ENCODE measurements at regions not wholly inside any gene's neighbourhood (a gene's known extent, or its start where the extent isn't known, plus 50 kb on each side); places are given as distances from the start of the nearest gene placed in this dataset.

DNA sequence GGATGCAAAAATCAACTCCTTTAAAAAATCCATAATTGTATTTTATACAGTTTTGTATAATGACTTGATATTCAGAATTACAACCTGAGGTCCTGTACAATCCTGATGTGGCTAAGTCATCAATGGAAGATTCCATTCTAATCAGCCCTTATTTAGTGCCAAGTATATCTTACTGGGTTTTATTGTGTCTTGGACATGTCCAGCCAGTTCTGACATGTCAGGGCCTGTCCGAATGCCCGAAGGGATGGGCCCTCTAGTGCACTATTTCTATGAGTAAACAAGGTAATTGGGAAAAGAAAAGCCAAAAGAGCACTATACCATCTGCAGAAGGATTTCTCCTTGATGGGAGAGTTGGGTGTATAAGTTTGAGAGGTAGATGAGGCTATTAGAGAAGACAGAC, 412.9 kb downstream of the METTL15 start:
- H3K4me3 ChIP-seq (replicated peaks; ENCODE audit: low read depth, low read length), result no peak overlapping the region
- TF ChIP-seq, protein P1, sequence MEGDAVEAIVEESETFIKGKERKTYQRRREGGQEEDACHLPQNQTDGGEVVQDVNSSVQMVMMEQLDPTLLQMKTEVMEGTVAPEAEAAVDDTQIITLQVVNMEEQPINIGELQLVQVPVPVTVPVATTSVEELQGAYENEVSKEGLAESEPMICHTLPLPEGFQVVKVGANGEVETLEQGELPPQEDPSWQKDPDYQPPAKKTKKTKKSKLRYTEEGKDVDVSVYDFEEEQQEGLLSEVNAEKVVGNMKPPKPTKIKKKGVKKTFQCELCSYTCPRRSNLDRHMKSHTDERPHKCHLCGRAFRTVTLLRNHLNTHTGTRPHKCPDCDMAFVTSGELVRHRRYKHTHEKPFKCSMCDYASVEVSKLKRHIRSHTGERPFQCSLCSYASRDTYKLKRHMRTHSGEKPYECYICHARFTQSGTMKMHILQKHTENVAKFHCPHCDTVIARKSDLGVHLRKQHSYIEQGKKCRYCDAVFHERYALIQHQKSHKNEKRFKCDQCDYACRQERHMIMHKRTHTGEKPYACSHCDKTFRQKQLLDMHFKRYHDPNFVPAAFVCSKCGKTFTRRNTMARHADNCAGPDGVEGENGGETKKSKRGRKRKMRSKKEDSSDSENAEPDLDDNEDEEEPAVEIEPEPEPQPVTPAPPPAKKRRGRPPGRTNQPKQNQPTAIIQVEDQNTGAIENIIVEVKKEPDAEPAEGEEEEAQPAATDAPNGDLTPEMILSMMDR (IDR thresholded peaks at IDR 0.05; ENCODE audit: low read depth, low read length, missing control alignments), result no peak
- no peak for DNase-seq (ENCODE audit: extremely low read depth, low read depth)

DNA sequence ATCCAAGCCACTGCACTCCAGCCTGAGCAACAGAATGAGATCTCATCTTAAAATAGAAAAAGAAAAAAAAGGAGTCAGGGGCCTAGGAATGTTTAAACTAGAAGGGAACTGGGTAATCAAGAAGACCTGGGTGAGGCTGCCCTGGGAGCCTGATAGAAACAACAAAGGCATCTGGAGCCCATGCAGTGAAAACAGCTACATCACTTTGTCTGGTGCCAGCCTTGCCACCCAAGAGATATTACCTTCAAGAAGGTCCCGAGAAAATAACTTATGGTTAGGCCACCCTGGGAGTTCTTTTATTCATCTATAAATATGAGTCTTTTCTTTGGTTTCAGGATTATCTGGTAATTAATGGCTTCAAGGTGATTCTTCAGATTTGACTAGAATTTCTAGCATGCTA, 412.1 kb downstream of the METTL15 start:
- H3K4me3 ChIP-seq (replicated peaks; ENCODE audit: low read depth, low read length), result no peak overlapping the region
- TF ChIP-seq, protein P1 (IDR thresholded peaks at IDR 0.05; ENCODE audit: low read depth, low read length, missing control alignments), result no peak
- no peak for DNase-seq (ENCODE audit: extremely low read depth, low read depth)

GRCh38 chr11:28518825-28519224, 410.6 kb downstream of the METTL15 start:
- no peak for DNase-seq (ENCODE audit: extremely low read depth, low read depth)
- TF ChIP-seq, protein P1 (IDR thresholded peaks at IDR 0.05; ENCODE audit: low read depth, low read length, missing control alignments), result no peak

GRCh38 chr11:28517621-28518020, 409.4 kb downstream of the METTL15 start:
- no peak for DNase-seq (ENCODE audit: extremely low read depth, low read depth)
- H3K4me3 ChIP-seq (replicated peaks; ENCODE audit: low read depth, low read length), result no peak overlapping the region
- TF ChIP-seq, protein P1 (IDR thresholded peaks at IDR 0.05; ENCODE audit: low read depth, low read length, missing control alignments), result no peak

More at GRCh38 chr11:28518825-28519224, 410.6 kb downstream of the METTL15 start:
- no peak overlapping the region for H3K4me3 ChIP-seq (replicated peaks; ENCODE audit: low read depth, low read length)

DNA sequence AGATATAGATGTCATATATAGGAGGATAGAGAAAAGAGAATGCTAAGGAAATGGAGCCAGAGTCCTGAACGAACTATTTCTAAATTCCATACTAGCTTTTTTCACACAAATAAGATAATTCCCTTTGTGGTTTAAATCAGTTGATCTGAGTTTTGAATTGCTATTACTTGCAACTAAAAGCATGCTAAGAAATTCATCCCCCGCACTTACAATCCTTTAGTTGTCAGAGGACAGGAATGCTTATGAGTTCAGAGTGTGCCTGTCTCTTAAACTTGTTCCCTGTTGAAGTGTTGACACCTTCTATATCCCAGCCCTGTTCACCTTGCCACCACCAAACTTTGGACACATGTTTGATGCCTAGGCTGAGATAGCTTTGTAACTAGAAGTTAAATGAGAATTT, 406.2 kb downstream of the METTL15 start:
- TF ChIP-seq, protein P1 (IDR thresholded peaks at IDR 0.05; ENCODE audit: low read depth, low read length, missing control alignments), result no peak
- no peak overlapping the region for H3K4me3 ChIP-seq (replicated peaks; ENCODE audit: low read depth, low read length)
- no peak for DNase-seq (ENCODE audit: extremely low read depth, low read depth)

DNA sequence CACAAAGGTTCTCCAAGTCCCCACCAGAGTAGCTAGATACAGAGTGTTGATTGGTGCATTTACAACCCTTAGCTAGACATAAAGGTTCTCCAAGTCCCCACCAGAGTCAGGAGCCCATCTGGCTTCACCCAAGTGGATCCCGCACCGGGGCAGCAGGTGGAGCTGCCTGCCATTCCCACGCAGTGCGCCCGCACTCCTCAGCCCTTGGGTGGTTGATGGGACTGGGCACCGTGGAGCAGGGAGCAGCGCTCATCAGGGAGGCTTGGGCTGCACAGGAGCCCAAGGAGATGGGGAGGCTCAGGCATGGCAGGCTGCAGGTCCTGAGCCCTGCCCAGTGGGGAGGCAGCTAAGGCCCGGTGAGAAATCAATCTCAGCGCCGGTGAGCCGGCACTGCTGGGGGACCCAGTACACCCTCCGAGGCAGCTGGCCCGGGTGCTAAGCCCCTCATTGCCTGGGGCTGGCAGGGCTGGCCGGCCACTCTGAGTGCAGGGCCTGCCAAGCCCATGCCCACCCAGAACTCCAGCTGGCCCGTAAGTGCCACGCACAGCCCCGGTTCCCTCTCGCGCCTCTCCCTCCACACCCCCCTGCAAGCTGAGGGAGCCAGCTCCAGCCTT, 404.1 kb downstream of the METTL15 start:
- DNase-seq (ENCODE audit: extremely low read depth, low read depth), result no peak
- no peak overlapping the region for H3K4me3 ChIP-seq (replicated peaks; ENCODE audit: low read depth, low read length)
- TF ChIP-seq, protein P1 (IDR thresholded peaks at IDR 0.05; ENCODE audit: low read depth, low read length, missing control alignments), result no peak

GRCh38 chr11:28505232-28505631, 397.0 kb downstream of the METTL15 start:
- no peak for DNase-seq (ENCODE audit: extremely low read depth, low read depth)
- TF ChIP-seq, protein P1 (IDR thresholded peaks at IDR 0.05; ENCODE audit: low read depth, low read length, missing control alignments), result no peak
- no peak overlapping the region for H3K4me3 ChIP-seq (replicated peaks; ENCODE audit: low read depth, low read length)
